ENCODE measurements at regions not wholly inside any gene's neighbourhood (a gene's known extent, or its start where the extent isn't known, plus 50 kb on each side); places are given as distances from the start of the nearest gene placed in this dataset.

- Histone ChIP-seq H2BK20ac (ENCODE audit: low read length) (no peak overlapping the region), H2BK5ac (ENCODE audit: low read depth, low read length) (no peak overlapping the region)
Observed at GRCh38 chr2:215737477-215737876, 275.9 kb downstream of the MREG start.

More at GRCh38 chr2:215737477-215737876, 275.9 kb downstream of the MREG start:
- Histone ChIP-seq H2BK12ac (ENCODE audit: low read depth, low read length) (no peak overlapping the region), H3K9ac (replicated peaks in 1 of 4; ENCODE audit: extremely low read depth in 1 of 4, low read depth in 3 of 4, low read length in 3 of 4) (no peak overlapping the region), H3K9me3 (ENCODE audit: insufficient read depth in 2 of 2, low read depth in 1 of 2, low read length in 1 of 2) (no peaks in the 10 kb centered on the region), H4K5ac (ENCODE audit: insufficient read length, low read depth, low read length) (no peak overlapping the region), H3K23ac (ENCODE audit: insufficient read length) (no peak overlapping the region), H2BK15ac (ENCODE audit: low read length) (no peak overlapping the region), H4K91ac (replicated peaks; ENCODE audit: insufficient read length, low read length) (no peak overlapping the region), H3K14ac (ENCODE audit: insufficient read length) (no peak overlapping the region), H4K20me1 (replicated peaks in 1 of 2; ENCODE audit: control insufficient read depth in 1 of 2, insufficient read depth in 2 of 2, low read length in 2 of 2) (no peaks in the 10 kb centered on the region), H3K36me3 (ENCODE audit: control insufficient read depth in 2 of 4, insufficient read depth in 4 of 4, low read length in 3 of 4) (no peaks in the 10 kb centered on the region), H3K79me2 (ENCODE audit: control insufficient read depth in 1 of 2, insufficient read depth in 2 of 2, low read length in 2 of 2) (no peaks in the 10 kb centered on the region), H2BK120ac (replicated peaks; ENCODE audit: low read depth, low read length) (no peak overlapping the region), H3K56ac (replicated peaks; ENCODE audit: insufficient read length, low read depth, low read length) (no peak overlapping the region), H3K4me3 (ENCODE audit: extremely low read depth in 1 of 4, insufficient read depth in 2 of 4, low read depth in 3 of 4, low read length in 4 of 4) (no peak overlapping the region), H3K27ac (ENCODE audit: low read depth, low read length) (no peak overlapping the region), H3K18ac (ENCODE audit: extremely low read depth, low read length) (no peak overlapping the region), H3K27me3 (replicated peaks in 1 of 4; ENCODE audit: control insufficient read depth in 3 of 4, extremely low read depth in 1 of 4, insufficient read depth in 3 of 4, low read length in 3 of 4) (no peaks in the 10 kb centered on the region), H3K79me1 (ENCODE audit: low read depth, low read length) (no peaks in the 10 kb centered on the region), H2AFZ (ENCODE audit: low read length) (no peak overlapping the region), H2AK5ac (ENCODE audit: low read depth, low read length) (no peak overlapping the region), H3K4me2 (ENCODE audit: insufficient read depth in 1 of 2, low read depth in 2 of 2, low read length in 2 of 2) (no peak overlapping the region), H4K8ac (ENCODE audit: extremely low read depth, insufficient read depth, low read length) (no peak overlapping the region), H3K4ac (replicated peaks; ENCODE audit: insufficient read length, low read depth, low read length) (no peak overlapping the region), H3K4me1 (replicated peaks in 1 of 4; ENCODE audit: control insufficient read depth in 3 of 4, insufficient read depth in 4 of 4, low read length in 3 of 4) (no peaks in the 10 kb centered on the region), H3K23me2 (ENCODE audit: low read depth, low read length) (no peaks in the 10 kb centered on the region)
- DNase-seq (ENCODE audit: low read depth in 1 of 2, low spot score in 2 of 2) = peak in 1 of 2 experiments; percentile 9
- ChIA-PET CTCF (ENCODE audit: partially characterized antibody) (interaction anchor here (1.0 to 2.1 kb wide), 3 partner anchors 11 to 15 kb away, joined by 4 to 6 read pairs (median 6); no protein-coding TSS in a partner anchor), POLR2A (ENCODE audit: partially characterized antibody) (interaction anchor here (0.6 kb wide), 1 partner anchor 16 kb away, joined by 3 read pairs; no protein-coding TSS in a partner anchor)
- WGBS, 2 experiments (ENCODE audit: extremely low coverage in 1 of 2, insufficient coverage in 1 of 2, insufficient read length in 1 of 2, insufficient replicate concordance in 2 of 2, low coverage in 1 of 2, low lambda C conversion rate in 2 of 2, missing lambda C conversion rate in 1 of 2) = 63% methylated on average over 3 of the region's 3 CpGs; no CpG with 5 or more reads in 1 of the 2 experiments
- peak; percentile 84 for FAIRE-seq
- TF ChIP-seq GABPA (IDR thresholded peaks at IDR 0.05; ENCODE audit: borderline replicate concordance, insufficient read depth, low read length) (no peak), CTCF (IDR thresholded peaks at IDR 0.05; ENCODE audit: control extremely low read depth in 1 of 3, insufficient read depth in 1 of 3, low read depth in 1 of 3, low read length in 3 of 3) (no peak), SAP30 (IDR thresholded peaks at IDR 0.05; ENCODE audit: insufficient read depth, insufficient replicate concordance, low read length) (no peak), HDAC6 (IDR thresholded peaks at IDR 0.05; ENCODE audit: low read depth, low read length) (no peak), SP2 (IDR thresholded peaks at IDR 0.05; ENCODE audit: low read length) (no peak), CHD1 (IDR thresholded peaks at IDR 0.05; ENCODE audit: low read depth, low read length) (no peak), YY1 (IDR thresholded peaks at IDR 0.05; ENCODE audit: low read depth, low read length) (no peak), CBX8 (IDR thresholded peaks at IDR 0.05; ENCODE audit: borderline replicate concordance, low read depth, low read length) (no peak)
- TF ChIP-seq, protein P1, sequence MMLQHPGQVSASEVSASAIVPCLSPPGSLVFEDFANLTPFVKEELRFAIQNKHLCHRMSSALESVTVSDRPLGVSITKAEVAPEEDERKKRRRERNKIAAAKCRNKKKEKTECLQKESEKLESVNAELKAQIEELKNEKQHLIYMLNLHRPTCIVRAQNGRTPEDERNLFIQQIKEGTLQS (IDR thresholded peaks at IDR 0.05; ENCODE audit: insufficient read depth, low read depth, low read length) = no peak

Data from H1 (cell line).